ENCODE measurements at regions not wholly inside any gene's neighbourhood (a gene's known extent, or its start where the extent isn't known, plus 50 kb on each side); places are given as distances from the start of the nearest gene placed in this dataset.

- TF ChIP-seq ZFX (IDR thresholded peaks at IDR 0.05): no peak
- TF ChIP-seq EZH2 (IDR thresholded peaks at IDR 0.05): no peak
- no peak for TF ChIP-seq CEBPB (IDR thresholded peaks at IDR 0.05; ENCODE audit: low read depth)
- TF ChIP-seq CTCF (IDR thresholded peaks at IDR 0.05 in 2 of 3, conservative IDR thresholded peaks at IDR 0.05 in 1 of 3; ENCODE audit: borderline replicate concordance in 1 of 3, insufficient read depth in 1 of 3, low read depth in 2 of 3, low read length in 2 of 3): no peak
- TF ChIP-seq POLR2AphosphoS5 (IDR thresholded peaks at IDR 0.05; ENCODE audit: low read depth, low read length): no peak
These were observed 995.4 kb upstream of the ACO1 start for GRCh38 chr9:31389075-31389474.
